ENCODE measurements at regions not wholly inside any gene's neighbourhood (a gene's known extent, or its start where the extent isn't known, plus 50 kb on each side); places are given as distances from the start of the nearest gene placed in this dataset.
A peak's percentile ranks its signal among the peaks of the same experiment; 100 is the strongest.

DNA sequence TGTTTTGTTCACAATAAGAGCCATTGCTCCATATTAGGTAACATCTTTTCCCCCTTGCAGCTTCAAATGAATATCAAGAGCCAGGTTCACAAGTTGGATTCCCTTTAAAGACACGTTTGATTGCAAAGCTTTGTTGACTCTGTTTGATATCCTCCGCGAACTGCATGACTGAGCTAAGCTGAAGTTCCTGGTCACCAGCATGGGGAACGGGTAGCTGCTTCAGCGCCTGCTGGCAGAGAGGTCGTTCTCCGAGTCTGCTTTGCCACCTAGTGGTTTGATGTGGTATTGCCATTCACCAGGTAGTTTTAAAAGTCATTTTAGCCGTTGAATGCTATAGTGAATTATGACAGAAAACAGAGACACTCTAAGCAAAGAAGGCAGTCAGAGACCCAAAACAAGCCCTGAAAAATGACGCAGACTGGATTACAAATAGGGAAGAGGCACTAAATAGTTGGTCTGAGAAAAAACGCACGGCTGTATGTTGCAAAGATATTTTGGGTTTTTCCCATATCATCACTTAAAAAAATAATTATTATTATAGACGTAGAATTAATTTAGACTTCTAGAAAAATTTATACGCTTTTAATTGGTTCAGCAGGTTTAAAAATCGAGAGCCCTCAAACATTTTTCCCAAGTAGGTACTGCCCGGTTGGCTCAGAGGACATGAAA, 193.5 kb upstream of the FMN2 start:
- Histone ChIP-seq H2AFZ (peak overlapping the region; percentile 71), H3K9ac (no peak overlapping the region), H3F3A (ENCODE audit: insufficient read depth) (no peaks in the 10 kb centered on the region), H3K4me2 (ENCODE audit: unreplicated experiment) (peak overlapping the region; percentile 69), H3K4me3 (peak overlapping the region; percentile 34; the same call in 1 of the 2 replicates), H3K4me1 (ENCODE audit: insufficient read depth) (no peaks in the 10 kb centered on the region), H3K9me2 (ENCODE audit: insufficient read depth) (no peaks in the 10 kb centered on the region), H3K36me3 (ENCODE audit: low read depth) (no peaks in the 10 kb centered on the region), H4K20me1 (ENCODE audit: insufficient read depth) (no peaks in the 10 kb centered on the region), H3K27ac (no peak overlapping the region), H3K9me3 (ENCODE audit: low read depth) (no peaks in the 10 kb centered on the region), H3K79me2 (ENCODE audit: insufficient read depth) (no peaks in the 10 kb centered on the region), H3K27me3 (replicated peaks; ENCODE audit: insufficient read depth) (peaks cover 34% of the 10 kb centered on the region)
- TF ChIP-seq EZH2 (IDR thresholded peaks at IDR 0.05; ENCODE audit: insufficient read depth, poor library complexity, severe bottlenecking) (no peak), EZH2phosphoT487 (IDR thresholded peaks at IDR 0.05; ENCODE audit: insufficient read depth, low read depth) (no peak)
- DNase-seq = peak; percentile 85
- 4 to 8% methylated on average over 15 of the region's 15 CpGs for WGBS, 2 experiments (ENCODE audit: low coverage in 1 of 2, low lambda C conversion rate in 2 of 2, missing lambda C conversion rate in 2 of 2)
- in situ Hi-C loops (cut with MboI) = no loop called here

DNA sequence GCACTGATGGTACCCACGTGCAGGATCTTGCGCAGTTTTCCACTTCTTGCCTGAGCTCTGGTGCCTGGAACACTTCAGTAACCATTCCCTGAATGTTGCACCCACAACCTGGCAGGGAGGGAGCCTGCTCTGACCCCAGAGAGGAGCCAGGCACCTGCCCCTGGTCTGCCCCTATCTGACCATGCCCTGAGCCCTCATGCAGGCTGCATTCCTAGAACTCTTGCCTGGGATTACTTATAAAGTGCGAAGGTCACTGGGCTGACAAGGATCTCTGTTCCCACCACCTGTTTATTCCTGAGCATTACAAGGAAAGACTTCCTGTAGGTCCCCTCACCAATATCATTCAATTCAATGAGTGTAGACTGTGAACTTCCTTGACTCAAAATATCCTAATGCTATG, 191.9 kb upstream of the FMN2 start:
- H3K9me2 ChIP-seq (ENCODE audit: insufficient read depth) = no peaks in the 10 kb centered on the region
- 47 to 52% methylated on average over 3 of the region's 3 CpGs for WGBS, 2 experiments (ENCODE audit: low coverage in 1 of 2, low lambda C conversion rate in 2 of 2, missing lambda C conversion rate in 2 of 2)

DNA sequence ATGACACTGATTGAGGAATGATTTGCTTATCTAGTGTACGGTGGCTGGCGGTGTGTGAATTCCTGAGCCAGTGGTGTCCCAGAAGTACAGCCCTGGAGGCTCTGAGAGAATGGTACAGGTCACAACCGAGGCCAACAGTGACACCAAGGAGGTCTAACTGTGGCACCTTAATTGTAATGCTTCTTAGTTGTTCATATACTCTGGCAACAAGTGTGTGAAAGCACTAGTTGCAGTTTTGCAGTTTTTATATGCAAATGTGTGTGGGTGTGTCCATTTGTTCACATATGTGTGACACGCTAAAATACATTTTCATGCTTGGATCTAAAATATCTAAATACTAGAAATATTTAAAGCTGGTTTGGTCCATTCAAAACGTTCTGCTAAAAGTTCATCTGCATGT, 185.3 kb upstream of the FMN2 start:
- no peaks in the 10 kb centered on the region for H3K9me3 ChIP-seq (ENCODE audit: low read depth)
- no peaks in the 10 kb centered on the region for H3K4me1 ChIP-seq (ENCODE audit: insufficient read depth)
- in situ Hi-C loops (cut with MboI) = loop anchor here (10.0 kb wide), 1 partner anchor 502 kb away; no protein-coding TSS in a partner anchor
- WGBS, 2 experiments (ENCODE audit: low coverage in 1 of 2, low lambda C conversion rate in 2 of 2, missing lambda C conversion rate in 2 of 2) = 49 to 57% methylated on average over 5 of the region's 5 CpGs
- no peaks in the 10 kb centered on the region for H3K36me3 ChIP-seq (ENCODE audit: low read depth)
- no peak overlapping the region for H2AFZ ChIP-seq
- H3K4me3 ChIP-seq = no peak overlapping the region
- H3K9me2 ChIP-seq (ENCODE audit: insufficient read depth) = no peaks in the 10 kb centered on the region
- TF ChIP-seq EZH2phosphoT487 (IDR thresholded peaks at IDR 0.05; ENCODE audit: insufficient read depth, low read depth) (no peak), EZH2 (IDR thresholded peaks at IDR 0.05; ENCODE audit: insufficient read depth, poor library complexity, severe bottlenecking) (no peak)
- H3K9ac ChIP-seq = no peak overlapping the region
- H3K79me2 ChIP-seq (ENCODE audit: insufficient read depth) = no peaks in the 10 kb centered on the region
- no peak for DNase-seq
- H3F3A ChIP-seq (ENCODE audit: insufficient read depth) = no peaks in the 10 kb centered on the region
- H4K20me1 ChIP-seq (ENCODE audit: insufficient read depth) = no peaks in the 10 kb centered on the region
- H3K27me3 ChIP-seq (replicated peaks; ENCODE audit: insufficient read depth) = peaks cover 16% of the 10 kb centered on the region; the same call in 1 of the 2 replicates
- no peak overlapping the region for H3K27ac ChIP-seq
- H3K4me2 ChIP-seq (ENCODE audit: unreplicated experiment) = no peak overlapping the region

More for the DNA sequence above, 191.9 kb upstream of the FMN2 start:
- H4K20me1 ChIP-seq (ENCODE audit: insufficient read depth) = no peaks in the 10 kb centered on the region
- no peaks in the 10 kb centered on the region for H3K4me1 ChIP-seq (ENCODE audit: insufficient read depth)
- no peaks in the 10 kb centered on the region for H3K9me3 ChIP-seq (ENCODE audit: low read depth)
- H3K4me2 ChIP-seq (ENCODE audit: unreplicated experiment) = no peak overlapping the region
- in situ Hi-C loops (cut with MboI) = loop anchor here (10.0 kb wide), 1 partner anchor 495 kb away; no protein-coding TSS in a partner anchor
- no peak for DNase-seq
- no peaks in the 10 kb centered on the region for H3K36me3 ChIP-seq (ENCODE audit: low read depth)
- no peak overlapping the region for H3K27ac ChIP-seq
- H3K9ac ChIP-seq = no peak overlapping the region
- no peaks in the 10 kb centered on the region for H3K79me2 ChIP-seq (ENCODE audit: insufficient read depth)
- H2AFZ ChIP-seq = no peak overlapping the region
- no peak for TF ChIP-seq EZH2phosphoT487 (IDR thresholded peaks at IDR 0.05; ENCODE audit: insufficient read depth, low read depth)
- no peak for TF ChIP-seq EZH2 (IDR thresholded peaks at IDR 0.05; ENCODE audit: insufficient read depth, poor library complexity, severe bottlenecking)
- H3F3A ChIP-seq (ENCODE audit: insufficient read depth) = no peaks in the 10 kb centered on the region
- H3K27me3 ChIP-seq (replicated peaks; ENCODE audit: insufficient read depth) = peaks cover 34% of the 10 kb centered on the region
- H3K4me3 ChIP-seq = no peak overlapping the region

DNA sequence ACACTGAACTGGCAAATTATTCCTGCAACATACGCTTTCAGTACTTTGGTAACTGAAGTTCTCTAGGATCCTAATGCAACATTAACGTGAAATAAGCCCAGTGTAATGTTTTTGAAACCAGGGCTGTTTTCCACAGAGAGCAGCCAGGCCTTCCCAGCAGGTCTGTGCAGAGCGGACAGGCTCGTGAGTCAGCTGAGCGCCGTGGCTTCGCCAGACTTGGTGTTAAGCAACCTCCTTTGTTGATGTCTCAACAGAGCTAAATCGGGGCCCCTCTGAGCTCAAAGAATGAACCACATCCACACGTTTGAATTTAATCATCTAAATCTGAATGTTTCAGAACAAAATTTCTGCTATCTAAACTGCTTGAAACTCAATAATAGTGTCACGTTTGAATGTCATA, 181.8 kb upstream of the FMN2 start:
- Histone ChIP-seq H2AFZ (no peak overlapping the region), H3F3A (ENCODE audit: insufficient read depth) (peaks cover 22% of the 10 kb centered on the region), H3K9me3 (ENCODE audit: low read depth) (no peaks in the 10 kb centered on the region), H3K4me3 (no peak overlapping the region), H3K27me3 (replicated peaks; ENCODE audit: insufficient read depth) (0 out of 2 replicates have a peak, but pooled peaks cover 6% of the 10 kb centered on the region), H3K9me2 (ENCODE audit: insufficient read depth) (no peaks in the 10 kb centered on the region), H3K79me2 (ENCODE audit: insufficient read depth) (no peaks in the 10 kb centered on the region), H3K4me1 (ENCODE audit: insufficient read depth) (peaks cover 17% of the 10 kb centered on the region), H3K27ac (0 out of 2 replicates have a peak overlapping the region, but pooled peaks have one; percentile 9), H3K9ac (no peak overlapping the region), H3K4me2 (ENCODE audit: unreplicated experiment) (no peak overlapping the region), H4K20me1 (ENCODE audit: insufficient read depth) (no peaks in the 10 kb centered on the region), H3K36me3 (ENCODE audit: low read depth) (no peaks in the 10 kb centered on the region)
- WGBS, 2 experiments (ENCODE audit: low coverage in 1 of 2, low lambda C conversion rate in 2 of 2, missing lambda C conversion rate in 2 of 2) = 43 to 61% methylated on average over 10 of the region's 10 CpGs
- DNase-seq = peak; percentile 80
- in situ Hi-C loops (cut with MboI) = loop anchor here (10.0 kb wide), 1 partner anchor 505 kb away; no protein-coding TSS in a partner anchor
- no peak for TF ChIP-seq EZH2 (IDR thresholded peaks at IDR 0.05; ENCODE audit: insufficient read depth, poor library complexity, severe bottlenecking)
- no peak for TF ChIP-seq EZH2phosphoT487 (IDR thresholded peaks at IDR 0.05; ENCODE audit: insufficient read depth, low read depth)

Measured in GM23248 (cell line).